ENCODE measurements at regions not wholly inside any gene's neighbourhood (a gene's known extent, or its start where the extent isn't known, plus 50 kb on each side); places are given as distances from the start of the nearest gene placed in this dataset.

GRCh38 chrX:39829965-39830364 is 267.8 kb downstream of the BCOR start:
- in situ Hi-C loops (cut with MboI; ENCODE audit: low sequenced_read_pairs), result no loop called here

- in situ Hi-C loops (cut with MboI; ENCODE audit: low sequenced_read_pairs), result no loop called here
These were observed 267.3 kb downstream of the BCOR start for GRCh38 chrX:39830414-39830813.

GRCh38 chrX:39832211-39832610 is 265.5 kb downstream of the BCOR start:
- in situ Hi-C loops (cut with MboI; ENCODE audit: low sequenced_read_pairs), result no loop called here

- in situ Hi-C loops (cut with MboI; ENCODE audit: low sequenced_read_pairs), result no loop called here
These were observed 263.2 kb downstream of the BCOR start for GRCh38 chrX:39834600-39834999.

GRCh38 chrX:39835241-39835640 is 262.5 kb downstream of the BCOR start:
- in situ Hi-C loops (cut with MboI; ENCODE audit: low sequenced_read_pairs), result no loop called here

- in situ Hi-C loops (cut with MboI; ENCODE audit: low sequenced_read_pairs), result no loop called here
These were observed 262.0 kb downstream of the BCOR start for GRCh38 chrX:39835776-39836175.

- in situ Hi-C loops (cut with MboI; ENCODE audit: low sequenced_read_pairs), result no loop called here
These were observed 260.8 kb downstream of the BCOR start for GRCh38 chrX:39836802-39837420.

GRCh38 chrX:39837688-39838087 is 260.1 kb downstream of the BCOR start:
- in situ Hi-C loops (cut with MboI; ENCODE audit: low sequenced_read_pairs), result no loop called here

- in situ Hi-C loops (cut with MboI; ENCODE audit: low sequenced_read_pairs), result no loop called here
These were observed 258.4 kb downstream of the BCOR start for GRCh38 chrX:39839371-39839770.

- in situ Hi-C loops (cut with MboI; ENCODE audit: low sequenced_read_pairs), result no loop called here
These were observed 257.6 kb downstream of the BCOR start for GRCh38 chrX:39840133-39840532.

- in situ Hi-C loops (cut with MboI; ENCODE audit: low sequenced_read_pairs), result no loop called here
These were observed 257.1 kb downstream of the BCOR start for GRCh38 chrX:39840581-39841093.

- in situ Hi-C loops (cut with MboI; ENCODE audit: low sequenced_read_pairs), result no loop called here
These were observed 256.2 kb downstream of the BCOR start for GRCh38 chrX:39841604-39842003.

GRCh38 chrX:39842281-39842973 is 255.3 kb downstream of the BCOR start:
- in situ Hi-C loops (cut with MboI; ENCODE audit: low sequenced_read_pairs), result no loop called here

GRCh38 chrX:39843318-39843717 is 254.4 kb downstream of the BCOR start:
- in situ Hi-C loops (cut with MboI; ENCODE audit: low sequenced_read_pairs), result no loop called here

- in situ Hi-C loops (cut with MboI; ENCODE audit: low sequenced_read_pairs), result no loop called here
These were observed 252.5 kb downstream of the BCOR start for GRCh38 chrX:39845233-39845632.

GRCh38 chrX:39846460-39846859 is 251.3 kb downstream of the BCOR start:
- in situ Hi-C loops (cut with MboI; ENCODE audit: low sequenced_read_pairs), result no loop called here

GRCh38 chrX:39848243-39848642 is 249.5 kb downstream of the BCOR start:
- in situ Hi-C loops (cut with MboI; ENCODE audit: low sequenced_read_pairs), result no loop called here

GRCh38 chrX:39848900-39849299 is 248.9 kb downstream of the BCOR start:
- in situ Hi-C loops (cut with MboI; ENCODE audit: low sequenced_read_pairs), result no loop called here

- in situ Hi-C loops (cut with MboI; ENCODE audit: low sequenced_read_pairs), result no loop called here
These were observed 247.5 kb downstream of the BCOR start for GRCh38 chrX:39850209-39850608.

GRCh38 chrX:39850630-39851152 is 247.1 kb downstream of the BCOR start:
- in situ Hi-C loops (cut with MboI; ENCODE audit: low sequenced_read_pairs), result no loop called here

GRCh38 chrX:39851745-39852455 is 245.9 kb downstream of the BCOR start:
- in situ Hi-C loops (cut with MboI; ENCODE audit: low sequenced_read_pairs), result no loop called here

GRCh38 chrX:39852491-39852890 is 245.3 kb downstream of the BCOR start:
- in situ Hi-C loops (cut with MboI; ENCODE audit: low sequenced_read_pairs), result no loop called here
